ENCODE measurements at regions not wholly inside any gene's neighbourhood (a gene's known extent, or its start where the extent isn't known, plus 50 kb on each side); places are given as distances from the start of the nearest gene placed in this dataset.

DNA sequence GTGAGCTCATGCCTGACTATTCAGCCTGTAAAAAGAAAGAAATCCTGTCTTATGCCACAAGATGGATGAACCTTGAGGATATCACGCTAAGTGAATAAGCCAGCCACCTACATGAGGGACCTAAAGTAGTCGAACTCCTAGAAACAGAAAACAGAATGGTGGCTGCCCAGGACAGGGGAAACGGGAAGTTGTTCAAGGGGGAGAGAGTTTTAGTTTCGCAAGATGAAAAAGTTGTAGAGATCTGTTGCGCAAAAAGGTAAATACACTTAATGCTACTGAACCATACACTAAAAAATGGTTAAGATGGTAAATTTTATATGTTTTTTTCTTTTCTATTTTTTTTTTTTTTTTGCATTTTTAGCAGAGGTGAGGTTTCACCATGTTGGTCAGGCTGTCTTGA, 74.1 kb upstream of the RALY start:
- TF ChIP-seq, protein P1, sequence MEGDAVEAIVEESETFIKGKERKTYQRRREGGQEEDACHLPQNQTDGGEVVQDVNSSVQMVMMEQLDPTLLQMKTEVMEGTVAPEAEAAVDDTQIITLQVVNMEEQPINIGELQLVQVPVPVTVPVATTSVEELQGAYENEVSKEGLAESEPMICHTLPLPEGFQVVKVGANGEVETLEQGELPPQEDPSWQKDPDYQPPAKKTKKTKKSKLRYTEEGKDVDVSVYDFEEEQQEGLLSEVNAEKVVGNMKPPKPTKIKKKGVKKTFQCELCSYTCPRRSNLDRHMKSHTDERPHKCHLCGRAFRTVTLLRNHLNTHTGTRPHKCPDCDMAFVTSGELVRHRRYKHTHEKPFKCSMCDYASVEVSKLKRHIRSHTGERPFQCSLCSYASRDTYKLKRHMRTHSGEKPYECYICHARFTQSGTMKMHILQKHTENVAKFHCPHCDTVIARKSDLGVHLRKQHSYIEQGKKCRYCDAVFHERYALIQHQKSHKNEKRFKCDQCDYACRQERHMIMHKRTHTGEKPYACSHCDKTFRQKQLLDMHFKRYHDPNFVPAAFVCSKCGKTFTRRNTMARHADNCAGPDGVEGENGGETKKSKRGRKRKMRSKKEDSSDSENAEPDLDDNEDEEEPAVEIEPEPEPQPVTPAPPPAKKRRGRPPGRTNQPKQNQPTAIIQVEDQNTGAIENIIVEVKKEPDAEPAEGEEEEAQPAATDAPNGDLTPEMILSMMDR (IDR thresholded peaks at IDR 0.05 in 4 of 5, conservative IDR thresholded peaks at IDR 0.05 in 1 of 5) = no peak
- no peak for TF ChIP-seq POLR2A (IDR thresholded peaks at IDR 0.05)
